Islet of Langerhans (tissue), 1 donor: ENCODE measurements at regions not wholly inside any gene's neighbourhood (a gene's known extent, or its start where the extent isn't known, plus 50 kb on each side); places are given as distances from the start of the nearest gene placed in this dataset.
"Not testable (repeated sequence)": the region's sequence is repeated elsewhere in the genome, so short reads cannot be mapped to it uniquely, and the experiment has no call there.

Experiments
- FAIRE-seq: peaks from one replicate; lab custom pipeline; 2011; peaks lifted over from hg19 to GRCh38; lab: Jason Lieb, UNC

DNA sequence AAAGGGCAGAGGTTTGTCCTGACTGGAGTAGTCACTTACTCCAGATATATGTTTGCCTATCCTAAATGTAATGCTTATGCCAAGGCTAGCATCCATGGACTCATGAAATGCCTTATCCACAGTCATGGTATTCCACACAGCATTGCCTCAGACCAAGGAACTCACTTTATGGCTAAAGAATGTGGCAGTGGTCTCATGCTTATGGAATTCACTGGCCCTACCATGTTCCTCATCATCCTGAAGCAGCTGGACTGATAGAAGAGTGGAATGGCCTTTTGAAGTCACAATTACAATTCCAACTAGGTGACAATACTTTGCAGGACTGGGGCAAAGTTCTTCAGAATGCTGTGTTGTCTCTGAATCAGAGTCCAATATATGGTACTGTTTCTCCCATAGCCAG lies 1014.8 kb downstream of the RAPGEF2 start:
- no peak for FAIRE-seq

DNA sequence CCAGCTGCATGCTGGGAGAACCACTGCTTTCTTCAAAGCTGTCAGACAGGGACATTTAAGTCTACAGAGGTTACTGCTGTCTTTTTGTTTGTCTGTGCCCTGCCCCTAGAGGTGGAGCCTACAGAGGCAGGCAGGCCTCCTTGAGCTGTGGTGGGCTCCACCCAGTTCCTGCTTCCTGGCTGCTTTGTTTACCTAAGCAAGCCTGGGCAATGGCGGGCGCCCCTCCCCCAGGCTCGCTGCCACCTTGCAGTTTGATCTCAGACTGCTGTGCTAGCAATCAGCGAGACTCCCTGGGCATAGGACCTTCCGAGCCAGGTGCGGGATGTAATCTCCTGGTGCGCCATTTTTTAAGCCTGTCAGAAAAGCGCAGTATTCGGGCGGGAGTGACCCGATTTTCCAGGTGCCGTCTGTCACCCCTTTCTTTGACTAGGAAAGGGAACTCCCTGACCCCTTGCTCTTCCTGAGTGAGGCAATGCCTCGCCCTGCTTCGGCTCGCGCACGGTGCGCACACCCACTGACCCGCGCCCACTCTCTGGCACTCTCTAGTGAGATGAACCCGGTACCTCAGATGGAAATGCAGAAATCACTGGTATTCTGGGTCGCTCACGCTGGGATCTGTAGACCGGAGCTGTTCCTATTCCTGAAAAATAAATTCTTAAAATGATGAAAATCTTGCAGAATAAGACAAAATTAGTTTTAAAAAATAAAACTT lies 1022.9 kb downstream of the RAPGEF2 start:
- not testable (repeated sequence) for FAIRE-seq

DNA sequence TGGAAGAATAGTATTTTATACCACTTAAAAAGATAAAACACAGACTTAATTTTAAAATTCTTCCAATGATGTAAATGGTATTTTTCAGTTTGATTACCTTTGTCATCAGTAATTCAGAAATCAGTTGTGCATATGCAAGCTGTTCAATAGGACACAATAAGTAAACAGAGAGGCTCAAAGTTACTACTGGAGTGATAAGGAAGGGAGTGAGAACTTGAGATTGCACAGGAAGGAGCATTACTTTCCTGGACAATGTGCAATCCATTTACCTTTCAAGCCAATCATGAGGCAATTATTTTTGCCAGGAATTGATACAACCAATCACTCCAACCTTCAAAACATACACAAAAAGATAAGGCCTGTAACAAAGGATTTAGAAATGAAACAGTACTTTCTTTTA lies 1024.3 kb downstream of the RAPGEF2 start:
- no peak for FAIRE-seq

GRCh38 chr4:160129439-160129838 lies 1026.6 kb downstream of the RAPGEF2 start:
- no peak for FAIRE-seq

DNA sequence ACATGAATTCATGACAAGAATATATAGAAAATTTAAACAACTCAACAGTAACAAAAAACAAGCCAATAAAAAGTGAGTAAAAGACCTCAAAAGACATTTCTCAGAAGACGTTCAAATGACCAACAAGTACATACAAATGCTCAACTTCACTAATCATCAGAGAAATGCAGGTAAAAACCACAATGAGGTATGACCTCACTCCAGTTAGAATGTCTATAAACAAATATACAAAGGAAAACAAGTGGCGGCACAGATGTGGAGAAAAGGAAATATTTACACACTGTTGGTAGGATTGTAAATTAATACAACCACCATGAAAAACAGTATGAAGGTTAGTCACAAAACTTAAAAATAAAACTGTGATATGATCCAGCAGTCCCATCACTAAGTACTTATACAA lies 1033.1 kb downstream of the RAPGEF2 start:
- no peak for FAIRE-seq

- no peak for FAIRE-seq
Measured at GRCh38 chr4:160141206-160141605, 1038.3 kb downstream of the RAPGEF2 start.

DNA sequence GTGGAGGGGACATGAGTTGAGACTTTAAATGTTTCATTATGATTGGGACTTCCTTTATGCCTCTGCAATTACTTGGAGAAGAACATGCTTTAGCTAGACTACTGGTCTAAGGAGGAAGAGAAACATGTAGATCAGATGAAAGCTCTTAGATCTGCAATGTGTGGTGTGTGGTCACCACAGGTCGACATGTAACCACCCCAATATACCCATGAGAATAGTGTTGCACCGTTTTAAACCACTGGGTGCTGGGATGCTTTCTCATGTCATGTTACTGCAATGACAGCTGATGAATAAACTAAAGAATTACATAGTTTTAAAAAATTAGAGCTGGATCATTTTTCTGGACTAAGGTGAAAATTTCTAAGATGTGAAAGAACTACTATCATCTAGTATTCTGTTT lies 1039.7 kb downstream of the RAPGEF2 start:
- FAIRE-seq, result no peak

DNA sequence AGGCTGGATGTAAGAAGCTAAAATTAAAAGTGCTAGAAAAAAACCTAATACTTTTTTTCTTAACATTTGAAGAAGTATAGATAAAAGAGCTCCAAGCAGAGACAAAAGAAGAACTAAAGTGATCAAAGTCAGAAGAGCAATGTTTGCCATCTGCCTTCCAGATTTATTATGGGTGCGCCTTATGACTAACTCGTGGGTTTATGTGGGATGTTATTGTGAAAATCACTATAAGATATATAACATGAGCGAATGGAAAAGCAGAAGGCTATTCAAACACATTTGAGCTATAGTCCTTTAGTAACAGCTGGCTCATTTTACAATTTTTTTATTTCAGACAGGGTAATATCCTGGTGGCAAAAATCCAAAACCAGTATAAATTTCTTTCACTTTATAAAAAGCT lies 1040.7 kb downstream of the RAPGEF2 start:
- no peak for FAIRE-seq

GRCh38 chr4:160159457-160159856 lies 1056.6 kb downstream of the RAPGEF2 start:
- no peak for FAIRE-seq

DNA sequence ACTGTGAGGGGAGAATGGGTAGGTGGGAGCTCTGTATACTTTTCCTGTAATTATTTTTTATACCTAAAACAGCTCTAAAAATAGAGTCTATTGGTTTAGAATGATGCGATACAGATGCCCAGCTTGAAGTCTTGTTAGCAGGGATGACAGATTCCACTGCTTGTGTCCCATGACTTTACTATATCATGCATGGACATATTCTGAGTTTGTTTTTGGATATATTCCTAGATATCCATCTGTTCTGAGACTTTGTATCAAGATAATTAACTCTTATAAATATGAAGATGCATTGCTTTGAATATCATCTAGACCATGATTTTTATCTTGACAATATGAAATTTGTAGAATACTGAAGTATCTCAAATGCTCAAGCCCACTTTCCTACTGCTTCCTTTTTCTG lies 1058.1 kb downstream of the RAPGEF2 start:
- no peak for FAIRE-seq

GRCh38 chr4:160175064-160175643 lies 1072.3 kb downstream of the RAPGEF2 start:
- no peak for FAIRE-seq

GRCh38 chr4:160180211-160180610 lies 1077.3 kb downstream of the RAPGEF2 start:
- no peak for FAIRE-seq

DNA sequence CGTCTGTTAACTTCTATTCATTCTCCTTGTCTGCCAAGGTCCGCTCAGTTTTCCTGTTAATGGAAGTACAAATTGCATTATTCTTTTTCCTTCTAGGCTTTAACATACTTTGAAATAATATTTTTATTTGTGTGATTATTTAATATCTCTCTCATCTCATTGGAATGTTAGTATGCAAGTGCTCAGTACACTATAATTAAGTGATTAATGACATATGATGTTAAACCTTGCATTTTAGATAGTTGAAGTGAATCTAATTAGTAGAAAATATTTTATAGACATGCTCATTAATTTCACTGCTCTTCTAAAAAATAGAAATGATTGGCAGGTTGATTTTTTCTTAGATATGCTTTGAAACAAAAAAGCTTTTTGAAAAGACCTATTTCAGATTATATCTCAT lies 1079.8 kb downstream of the RAPGEF2 start:
- no peak for FAIRE-seq

GRCh38 chr4:160184884-160185283 lies 1082.0 kb downstream of the RAPGEF2 start:
- no peak for FAIRE-seq

GRCh38 chr4:160193787-160194186 lies 1090.9 kb downstream of the RAPGEF2 start:
- no peak for FAIRE-seq

- no peak for FAIRE-seq
Measured at GRCh38 chr4:160194716-160195115, 1091.8 kb downstream of the RAPGEF2 start.

- FAIRE-seq, result no peak
Measured at GRCh38 chr4:160202802-160203201, 1099.9 kb downstream of the RAPGEF2 start.

- no peak for FAIRE-seq
Measured at GRCh38 chr4:160212078-160212477, 1109.2 kb downstream of the RAPGEF2 start.

GRCh38 chr4:160213366-160213765 lies 1110.5 kb downstream of the RAPGEF2 start:
- no peak for FAIRE-seq

- FAIRE-seq, result no peak
Measured at GRCh38 chr4:160217352-160217751, 1114.5 kb downstream of the RAPGEF2 start.

- no peak for FAIRE-seq
Measured at GRCh38 chr4:160224049-160224448, 1121.2 kb downstream of the RAPGEF2 start.

DNA sequence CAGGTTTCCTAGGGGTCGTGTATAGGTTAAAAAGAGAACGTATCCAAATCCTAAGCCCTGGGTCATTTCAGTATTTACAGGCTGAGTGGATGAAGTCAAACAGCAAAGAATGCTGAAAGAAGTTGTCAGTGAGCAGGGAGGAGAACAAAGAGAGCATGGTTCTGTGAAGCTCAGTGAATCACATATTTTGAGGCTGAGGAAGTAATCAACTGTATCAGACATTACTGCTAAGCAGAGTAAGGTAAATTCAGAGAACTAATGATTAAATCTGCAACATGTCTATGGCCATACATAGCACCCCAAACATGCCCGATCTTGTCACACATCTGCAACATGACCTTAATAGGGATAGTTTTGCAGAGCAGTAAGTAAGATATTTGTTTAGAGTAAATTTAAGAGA lies 1130.3 kb downstream of the RAPGEF2 start:
- no peak for FAIRE-seq

DNA sequence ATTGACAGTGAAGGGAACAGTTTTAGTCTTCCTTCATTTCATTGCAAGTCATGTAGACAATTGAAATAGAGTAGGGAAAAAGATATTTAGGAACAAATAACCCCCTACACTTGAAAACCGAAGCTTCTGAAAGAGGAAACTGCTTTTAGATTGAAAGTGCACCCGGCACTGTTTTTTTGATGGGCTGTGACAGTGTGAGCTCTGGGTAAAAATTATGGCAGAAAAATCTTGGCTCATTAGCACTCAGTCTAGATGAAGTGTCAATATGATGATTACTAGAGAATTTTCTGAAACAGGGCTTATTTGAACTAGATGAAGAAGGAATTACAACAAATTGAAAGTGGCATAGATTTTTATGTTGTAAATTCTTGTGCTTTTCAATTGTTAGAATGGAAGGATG lies 1132.4 kb downstream of the RAPGEF2 start:
- no peak for FAIRE-seq

DNA sequence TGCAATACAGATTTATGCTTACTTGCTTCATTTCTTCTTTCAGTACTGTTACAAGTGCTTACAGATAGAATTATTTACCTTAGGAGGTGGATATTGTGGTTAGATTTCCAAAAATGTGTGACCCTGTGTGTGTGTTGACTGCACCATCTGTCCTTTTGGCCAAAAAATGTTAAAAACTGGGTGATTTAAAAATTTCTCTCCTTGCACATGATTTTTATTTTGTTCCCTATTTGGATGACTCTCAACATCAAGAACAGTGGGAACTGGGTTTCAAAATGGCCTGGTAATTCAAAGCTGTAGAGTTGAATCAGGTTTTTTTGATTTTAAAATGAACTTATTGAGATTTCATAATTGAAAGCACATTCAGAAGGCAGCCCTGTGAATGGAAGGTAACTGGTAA lies 1132.9 kb downstream of the RAPGEF2 start:
- no peak for FAIRE-seq
